ENCODE measurements at regions not wholly inside any gene's neighbourhood (a gene's known extent, or its start where the extent isn't known, plus 50 kb on each side); places are given as distances from the start of the nearest gene placed in this dataset.

DNA sequence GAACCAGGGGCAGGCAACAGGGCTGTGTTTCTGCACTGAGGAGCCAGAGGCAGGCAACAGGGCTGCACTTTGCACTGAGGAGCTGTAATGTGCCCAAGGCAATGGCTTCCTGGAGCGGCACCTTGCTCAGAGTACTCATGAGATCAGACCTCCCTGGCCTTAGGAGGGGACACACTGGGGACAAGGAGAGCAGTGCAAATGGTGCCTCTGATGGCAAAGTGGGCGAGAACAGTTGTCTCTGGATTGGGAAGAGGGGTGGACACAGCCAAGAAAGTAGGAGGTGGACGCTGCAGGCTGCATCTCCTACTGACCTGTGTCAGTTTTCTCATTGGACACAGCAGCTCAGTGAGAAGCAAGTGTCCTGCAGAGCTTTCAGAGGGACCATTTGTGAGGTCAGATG lies 1443.3 kb downstream of the TBC1D22A start (continued):
- TF ChIP-seq, protein P1, sequence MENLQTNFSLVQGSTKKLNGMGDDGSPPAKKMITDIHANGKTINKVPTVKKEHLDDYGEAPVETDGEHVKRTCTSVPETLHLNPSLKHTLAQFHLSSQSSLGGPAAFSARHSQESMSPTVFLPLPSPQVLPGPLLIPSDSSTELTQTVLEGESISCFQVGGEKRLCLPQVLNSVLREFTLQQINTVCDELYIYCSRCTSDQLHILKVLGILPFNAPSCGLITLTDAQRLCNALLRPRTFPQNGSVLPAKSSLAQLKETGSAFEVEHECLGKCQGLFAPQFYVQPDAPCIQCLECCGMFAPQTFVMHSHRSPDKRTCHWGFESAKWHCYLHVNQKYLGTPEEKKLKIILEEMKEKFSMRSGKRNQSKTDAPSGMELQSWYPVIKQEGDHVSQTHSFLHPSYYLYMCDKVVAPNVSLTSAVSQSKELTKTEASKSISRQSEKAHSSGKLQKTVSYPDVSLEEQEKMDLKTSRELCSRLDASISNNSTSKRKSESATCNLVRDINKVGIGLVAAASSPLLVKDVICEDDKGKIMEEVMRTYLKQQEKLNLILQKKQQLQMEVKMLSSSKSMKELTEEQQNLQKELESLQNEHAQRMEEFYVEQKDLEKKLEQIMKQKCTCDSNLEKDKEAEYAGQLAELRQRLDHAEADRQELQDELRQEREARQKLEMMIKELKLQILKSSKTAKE (CRISPR knock-in tag; IDR thresholded peaks at IDR 0.05; ENCODE audit: borderline replicate concordance), result no peak
- TF ChIP-seq NFYB (CRISPR knock-in tag; IDR thresholded peaks at IDR 0.05), result no peak
- TF ChIP-seq, protein P2, sequence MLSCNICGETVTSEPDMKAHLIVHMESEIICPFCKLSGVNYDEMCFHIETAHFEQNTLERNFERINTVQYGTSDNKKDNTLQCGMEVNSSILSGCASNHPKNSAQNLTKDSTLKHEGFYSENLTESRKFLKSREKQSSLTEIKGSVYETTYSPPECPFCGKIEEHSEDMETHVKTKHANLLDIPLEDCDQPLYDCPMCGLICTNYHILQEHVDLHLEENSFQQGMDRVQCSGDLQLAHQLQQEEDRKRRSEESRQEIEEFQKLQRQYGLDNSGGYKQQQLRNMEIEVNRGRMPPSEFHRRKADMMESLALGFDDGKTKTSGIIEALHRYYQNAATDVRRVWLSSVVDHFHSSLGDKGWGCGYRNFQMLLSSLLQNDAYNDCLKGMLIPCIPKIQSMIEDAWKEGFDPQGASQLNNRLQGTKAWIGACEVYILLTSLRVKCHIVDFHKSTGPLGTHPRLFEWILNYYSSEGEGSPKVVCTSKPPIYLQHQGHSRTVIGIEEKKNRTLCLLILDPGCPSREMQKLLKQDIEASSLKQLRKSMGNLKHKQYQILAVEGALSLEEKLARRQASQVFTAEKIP (CRISPR knock-in tag; IDR thresholded peaks at IDR 0.05; ENCODE audit: borderline replicate concordance), result no peak

DNA sequence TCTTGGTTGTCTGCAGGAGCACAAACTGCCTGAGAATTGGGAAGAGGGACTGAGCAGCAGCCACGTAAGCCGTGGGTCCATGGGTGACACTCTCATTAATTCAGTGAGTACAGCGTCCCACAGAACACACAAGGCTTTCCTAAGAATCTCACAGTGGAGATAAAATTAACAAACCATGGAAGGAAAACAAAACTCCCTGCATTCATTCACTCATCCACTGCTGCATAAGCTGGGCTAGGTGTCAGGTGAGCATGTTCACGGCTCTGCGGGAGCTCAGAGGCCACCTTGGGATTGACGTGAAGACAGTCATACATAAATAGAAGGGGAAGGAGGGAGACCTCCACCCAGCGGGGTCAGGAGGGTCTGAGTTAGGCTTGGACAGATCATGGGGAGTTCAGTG lies 1442.7 kb downstream of the TBC1D22A start:
- FAIRE-seq (no peak), ATAC-seq (no peak), DNase-seq (ENCODE audit: low spot score) (no peak)
- no peak overlapping the region for H3K4me2 ChIP-seq (ENCODE audit: low read depth, low read length)
- CTCF ChIA-PET (ENCODE audit: low intra/inter-chr PET ratio, low total read pairs), result no interaction called here
- POLR2A ChIA-PET, result interaction anchor here (0.7 kb wide), 1 partner anchor 19 kb away, joined by 3 read pairs; no protein-coding TSS in a partner anchor
- H3K27me3 ChIP-seq (ENCODE audit: control insufficient read depth in 1 of 2, insufficient read depth in 2 of 2, low read length in 2 of 2), result peaks cover 1 to 14% of the 10 kb centered on the region in 2 experiments; a peak in 3 of 5 replicates
- no peaks in the 10 kb centered on the region for H3K79me2 ChIP-seq (ENCODE audit: insufficient read depth, low read length)
- no peaks in the 10 kb centered on the region for H3K36me3 ChIP-seq (replicated peaks in 1 of 2; ENCODE audit: control insufficient read depth in 1 of 2, insufficient read depth in 2 of 2, low read length in 2 of 2)
- H3K4me3 ChIP-seq (replicated peaks in 1 of 3; ENCODE audit: insufficient read depth in 1 of 3, low read depth in 2 of 3, low read length in 3 of 3), result no peak overlapping the region
- H3K4me1 ChIP-seq (ENCODE audit: insufficient read depth, low read length), result no peaks in the 10 kb centered on the region
- H3K9me3 ChIP-seq (ENCODE audit: low read length), result no peaks in the 10 kb centered on the region
- H3K9ac ChIP-seq (ENCODE audit: insufficient read depth, low read depth, low read length), result no peak overlapping the region
- BruUV-seq (replicated peaks), result no TSS peak
- H3K27ac ChIP-seq (ENCODE audit: extremely low read length, insufficient read depth, low read length), result no peak overlapping the region
- H4K20me1 ChIP-seq (ENCODE audit: insufficient read depth, low read length), result no peaks in the 10 kb centered on the region
- in situ Hi-C loops (cut with HindIII; ENCODE audit: extremely low pct_ligation_motif_present, low pct_unique_long_range_greater_than_20kb), result no loop called here
- under 1% methylated on average over 7 of the region's 7 CpGs for WGBS (ENCODE audit: low lambda C conversion rate)
- intact Hi-C loops (cut with micrococcal nuclease; ENCODE audit: unreplicated experiment), result no loop called here
- no peak overlapping the region for H2AFZ ChIP-seq (ENCODE audit: low read length)
- TF ChIP-seq, protein P3, sequence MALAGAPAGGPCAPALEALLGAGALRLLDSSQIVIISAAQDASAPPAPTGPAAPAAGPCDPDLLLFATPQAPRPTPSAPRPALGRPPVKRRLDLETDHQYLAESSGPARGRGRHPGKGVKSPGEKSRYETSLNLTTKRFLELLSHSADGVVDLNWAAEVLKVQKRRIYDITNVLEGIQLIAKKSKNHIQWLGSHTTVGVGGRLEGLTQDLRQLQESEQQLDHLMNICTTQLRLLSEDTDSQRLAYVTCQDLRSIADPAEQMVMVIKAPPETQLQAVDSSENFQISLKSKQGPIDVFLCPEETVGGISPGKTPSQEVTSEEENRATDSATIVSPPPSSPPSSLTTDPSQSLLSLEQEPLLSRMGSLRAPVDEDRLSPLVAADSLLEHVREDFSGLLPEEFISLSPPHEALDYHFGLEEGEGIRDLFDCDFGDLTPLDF (CRISPR knock-in tag; IDR thresholded peaks at IDR 0.05), result no peak
- no peak for TF ChIP-seq ZFP36L2 (CRISPR knock-in tag; IDR thresholded peaks at IDR 0.05)
- no peak for TF ChIP-seq JARID2 (CRISPR knock-in tag; IDR thresholded peaks at IDR 0.05; ENCODE audit: insufficient replicate concordance)
- TF ChIP-seq HES4 (CRISPR knock-in tag; IDR thresholded peaks at IDR 0.05; ENCODE audit: borderline replicate concordance), result no peak
- TF ChIP-seq, protein P4, sequence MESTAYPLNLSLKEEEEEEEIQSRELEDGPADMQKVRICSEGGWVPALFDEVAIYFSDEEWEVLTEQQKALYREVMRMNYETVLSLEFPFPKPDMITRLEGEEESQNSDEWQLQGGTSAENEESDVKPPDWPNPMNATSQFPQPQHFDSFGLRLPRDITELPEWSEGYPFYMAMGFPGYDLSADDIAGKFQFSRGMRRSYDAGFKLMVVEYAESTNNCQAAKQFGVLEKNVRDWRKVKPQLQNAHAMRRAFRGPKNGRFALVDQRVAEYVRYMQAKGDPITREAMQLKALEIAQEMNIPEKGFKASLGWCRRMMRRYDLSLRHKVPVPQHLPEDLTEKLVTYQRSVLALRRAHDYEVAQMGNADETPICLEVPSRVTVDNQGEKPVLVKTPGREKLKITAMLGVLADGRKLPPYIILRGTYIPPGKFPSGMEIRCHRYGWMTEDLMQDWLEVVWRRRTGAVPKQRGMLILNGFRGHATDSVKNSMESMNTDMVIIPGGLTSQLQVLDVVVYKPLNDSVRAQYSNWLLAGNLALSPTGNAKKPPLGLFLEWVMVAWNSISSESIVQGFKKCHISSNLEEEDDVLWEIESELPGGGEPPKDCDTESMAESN (CRISPR knock-in tag; conservative IDR thresholded peaks at IDR 0.05), result no peak
- TF ChIP-seq THAP11 (CRISPR knock-in tag; IDR thresholded peaks at IDR 0.05), result no peak
- TF ChIP-seq ZNF317 (CRISPR knock-in tag; IDR thresholded peaks at IDR 0.05), result no peak
- TF ChIP-seq, protein P5, sequence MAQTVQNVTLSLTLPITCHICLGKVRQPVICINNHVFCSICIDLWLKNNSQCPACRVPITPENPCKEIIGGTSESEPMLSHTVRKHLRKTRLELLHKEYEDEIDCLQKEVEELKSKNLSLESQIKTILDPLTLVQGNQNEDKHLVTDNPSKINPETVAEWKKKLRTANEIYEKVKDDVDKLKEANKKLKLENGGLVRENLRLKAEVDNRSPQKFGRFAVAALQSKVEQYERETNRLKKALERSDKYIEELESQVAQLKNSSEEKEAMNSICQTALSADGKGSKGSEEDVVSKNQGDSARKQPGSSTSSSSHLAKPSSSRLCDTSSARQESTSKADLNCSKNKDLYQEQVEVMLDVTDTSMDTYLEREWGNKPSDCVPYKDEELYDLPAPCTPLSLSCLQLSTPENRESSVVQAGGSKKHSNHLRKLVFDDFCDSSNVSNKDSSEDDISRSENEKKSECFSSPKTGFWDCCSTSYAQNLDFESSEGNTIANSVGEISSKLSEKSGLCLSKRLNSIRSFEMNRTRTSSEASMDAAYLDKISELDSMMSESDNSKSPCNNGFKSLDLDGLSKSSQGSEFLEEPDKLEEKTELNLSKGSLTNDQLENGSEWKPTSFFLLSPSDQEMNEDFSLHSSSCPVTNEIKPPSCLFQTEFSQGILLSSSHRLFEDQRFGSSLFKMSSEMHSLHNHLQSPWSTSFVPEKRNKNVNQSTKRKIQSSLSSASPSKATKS (CRISPR knock-in tag; IDR thresholded peaks at IDR 0.05), result no peak
- TF ChIP-seq ZNF709 (CRISPR knock-in tag; IDR thresholded peaks at IDR 0.05), result no peak
- no peak for TF ChIP-seq ZBTB38 (CRISPR knock-in tag; IDR thresholded peaks at IDR 0.05)
- no peak for TF ChIP-seq ZNF589 (CRISPR knock-in tag; conservative IDR thresholded peaks at IDR 0.05)
- TF ChIP-seq ZNF569 (CRISPR knock-in tag; IDR thresholded peaks at IDR 0.05; ENCODE audit: borderline replicate concordance), result no peak

All from HepG2 (cell line).